ENCODE measurements at regions not wholly inside any gene's neighbourhood (a gene's known extent, or its start where the extent isn't known, plus 50 kb on each side); places are given as distances from the start of the nearest gene placed in this dataset.

GRCh38 chr15:87419344-87419743 is 837.2 kb downstream of the NTRK3 start:
- no peak for DNase-seq (ENCODE audit: low read depth)
- TF ChIP-seq CTCF (conservative IDR thresholded peaks at IDR 0.05; ENCODE audit: low read depth, low read length): no peak

GRCh38 chr15:87416591-87417257 is 839.8 kb downstream of the NTRK3 start:
- no peak overlapping the region for H3K4me3 ChIP-seq (ENCODE audit: low read depth, low read length)
- no peak for TF ChIP-seq CTCF (conservative IDR thresholded peaks at IDR 0.05; ENCODE audit: low read depth, low read length)
- no peak for DNase-seq (ENCODE audit: low read depth)

More at GRCh38 chr15:87419344-87419743, 837.2 kb downstream of the NTRK3 start:
- no peak overlapping the region for H3K4me3 ChIP-seq (ENCODE audit: low read depth, low read length)

- no peak overlapping the region for H3K4me3 ChIP-seq (ENCODE audit: low read depth, low read length)
- no peak for DNase-seq (ENCODE audit: low read depth)
- no peak for TF ChIP-seq CTCF (conservative IDR thresholded peaks at IDR 0.05; ENCODE audit: low read depth, low read length)
Measured at GRCh38 chr15:87408902-87409301, 847.6 kb downstream of the NTRK3 start.

GRCh38 chr15:87403973-87404372 is 852.6 kb downstream of the NTRK3 start:
- DNase-seq (ENCODE audit: low read depth): no peak
- TF ChIP-seq CTCF (conservative IDR thresholded peaks at IDR 0.05; ENCODE audit: low read depth, low read length): no peak
- no peak overlapping the region for H3K4me3 ChIP-seq (ENCODE audit: low read depth, low read length)

- TF ChIP-seq CTCF (conservative IDR thresholded peaks at IDR 0.05; ENCODE audit: low read depth, low read length): no peak
- DNase-seq (ENCODE audit: low read depth): no peak
- no peak overlapping the region for H3K4me3 ChIP-seq (ENCODE audit: low read depth, low read length)
Measured at GRCh38 chr15:87401973-87402372, 854.6 kb downstream of the NTRK3 start.

GRCh38 chr15:87394676-87395075 is 861.9 kb downstream of the NTRK3 start:
- no peak for DNase-seq (ENCODE audit: low read depth)
- H3K4me3 ChIP-seq (ENCODE audit: low read depth, low read length): no peak overlapping the region
- TF ChIP-seq CTCF (conservative IDR thresholded peaks at IDR 0.05; ENCODE audit: low read depth, low read length): no peak

GRCh38 chr15:87387766-87388165 is 868.8 kb downstream of the NTRK3 start:
- no peak for DNase-seq (ENCODE audit: low read depth)
- no peak for TF ChIP-seq CTCF (conservative IDR thresholded peaks at IDR 0.05; ENCODE audit: low read depth, low read length)
- H3K4me3 ChIP-seq (ENCODE audit: low read depth, low read length): no peak overlapping the region
